ENCODE measurements at regions not wholly inside any gene's neighbourhood (a gene's known extent, or its start where the extent isn't known, plus 50 kb on each side); places are given as distances from the start of the nearest gene placed in this dataset.

GRCh38 chr6:138594758-138595140 is 95.5 kb upstream of the NHSL1 start:
- TF ChIP-seq, protein P1, sequence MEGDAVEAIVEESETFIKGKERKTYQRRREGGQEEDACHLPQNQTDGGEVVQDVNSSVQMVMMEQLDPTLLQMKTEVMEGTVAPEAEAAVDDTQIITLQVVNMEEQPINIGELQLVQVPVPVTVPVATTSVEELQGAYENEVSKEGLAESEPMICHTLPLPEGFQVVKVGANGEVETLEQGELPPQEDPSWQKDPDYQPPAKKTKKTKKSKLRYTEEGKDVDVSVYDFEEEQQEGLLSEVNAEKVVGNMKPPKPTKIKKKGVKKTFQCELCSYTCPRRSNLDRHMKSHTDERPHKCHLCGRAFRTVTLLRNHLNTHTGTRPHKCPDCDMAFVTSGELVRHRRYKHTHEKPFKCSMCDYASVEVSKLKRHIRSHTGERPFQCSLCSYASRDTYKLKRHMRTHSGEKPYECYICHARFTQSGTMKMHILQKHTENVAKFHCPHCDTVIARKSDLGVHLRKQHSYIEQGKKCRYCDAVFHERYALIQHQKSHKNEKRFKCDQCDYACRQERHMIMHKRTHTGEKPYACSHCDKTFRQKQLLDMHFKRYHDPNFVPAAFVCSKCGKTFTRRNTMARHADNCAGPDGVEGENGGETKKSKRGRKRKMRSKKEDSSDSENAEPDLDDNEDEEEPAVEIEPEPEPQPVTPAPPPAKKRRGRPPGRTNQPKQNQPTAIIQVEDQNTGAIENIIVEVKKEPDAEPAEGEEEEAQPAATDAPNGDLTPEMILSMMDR (IDR thresholded peaks at IDR 0.05; ENCODE audit: unreplicated experiment): no peak
- intact Hi-C loops (cut with micrococcal nuclease): loop anchor here (10.0 kb wide), 1 partner anchor 390 kb away; the partner anchor contains the start of gene REPS1
- peaks cover 35% of the 10 kb centered on the region for H3K4me1 Mint-ChIP-seq (ENCODE audit: insufficient read depth, unreplicated experiment)
- no peak overlapping the region for H3K4me3 Mint-ChIP-seq (ENCODE audit: unreplicated experiment)
- ChIA-PET CTCF (interaction anchor here (0.6 to 3.7 kb wide), 7 partner anchors 9 to 458 kb away, joined by 3 to 29 read pairs (median 4); no protein-coding TSS in a partner anchor), POLR2A (interaction anchor here (0.9 to 2.3 kb wide), 9 partner anchors 8 to 487 kb away, joined by 3 to 17 read pairs (median 4); no protein-coding TSS in a partner anchor)
- H3K36me3 Mint-ChIP-seq (ENCODE audit: insufficient read depth, unreplicated experiment): peaks cover 13% of the 10 kb centered on the region
- DNase-seq (ENCODE audit: unreplicated experiment): no peak
- H3K27ac Mint-ChIP-seq (ENCODE audit: low read depth, unreplicated experiment): peak overlapping the region; percentile 91
- no peaks in the 10 kb centered on the region for H3K27me3 Mint-ChIP-seq (ENCODE audit: insufficient read depth, unreplicated experiment)
- no peaks in the 10 kb centered on the region for H3K9me3 Mint-ChIP-seq (ENCODE audit: unreplicated experiment)
- BruUV-seq (replicated peaks): no TSS peak

- TF ChIP-seq, protein P1 (IDR thresholded peaks at IDR 0.05; ENCODE audit: unreplicated experiment): no peak
- H3K4me3 Mint-ChIP-seq (ENCODE audit: unreplicated experiment): no peak overlapping the region
- peaks cover 34% of the 10 kb centered on the region for H3K4me1 Mint-ChIP-seq (ENCODE audit: insufficient read depth, unreplicated experiment)
- H3K9me3 Mint-ChIP-seq (ENCODE audit: unreplicated experiment): no peaks in the 10 kb centered on the region
- H3K27ac Mint-ChIP-seq (ENCODE audit: low read depth, unreplicated experiment): no peak overlapping the region
- no TSS peak for BruUV-seq (replicated peaks)
- intact Hi-C loops (cut with micrococcal nuclease): loop anchor here (10.0 kb wide), 1 partner anchor 389 kb away; the partner anchor contains the start of gene REPS1
- POLR2A ChIA-PET: no interaction called here
- CTCF ChIA-PET: interaction anchor here (1.6 kb wide), 1 partner anchor 8 kb away, joined by 4 read pairs; no protein-coding TSS in a partner anchor
- no peak for DNase-seq (ENCODE audit: unreplicated experiment)
- H3K27me3 Mint-ChIP-seq (ENCODE audit: insufficient read depth, unreplicated experiment): no peaks in the 10 kb centered on the region
- H3K36me3 Mint-ChIP-seq (ENCODE audit: insufficient read depth, unreplicated experiment): peaks cover 20% of the 10 kb centered on the region
Measured at GRCh38 chr6:138596126-138596525, 96.8 kb upstream of the NHSL1 start.

GRCh38 chr6:138596591-138596990 is 97.3 kb upstream of the NHSL1 start:
- DNase-seq (ENCODE audit: unreplicated experiment): no peak
- BruUV-seq (replicated peaks): no TSS peak
- intact Hi-C loops (cut with micrococcal nuclease): loop anchor here (10.0 kb wide), 1 partner anchor 388 kb away; the partner anchor contains the start of gene REPS1
- Mint-ChIP-seq H3K27me3 (ENCODE audit: insufficient read depth, unreplicated experiment) (no peaks in the 10 kb centered on the region), H3K9me3 (ENCODE audit: unreplicated experiment) (no peaks in the 10 kb centered on the region), H3K4me3 (ENCODE audit: unreplicated experiment) (no peak overlapping the region), H3K36me3 (ENCODE audit: insufficient read depth, unreplicated experiment) (peaks cover 20% of the 10 kb centered on the region), H3K4me1 (ENCODE audit: insufficient read depth, unreplicated experiment) (peaks cover 36% of the 10 kb centered on the region), H3K27ac (ENCODE audit: low read depth, unreplicated experiment) (no peak overlapping the region)
- ChIA-PET CTCF (interaction anchor here (0.7 kb wide), 1 partner anchor 169 kb away, joined by 3 read pairs; no protein-coding TSS in a partner anchor), POLR2A (no interaction called here)
- TF ChIP-seq, protein P1 (IDR thresholded peaks at IDR 0.05; ENCODE audit: unreplicated experiment): no peak

DNA sequence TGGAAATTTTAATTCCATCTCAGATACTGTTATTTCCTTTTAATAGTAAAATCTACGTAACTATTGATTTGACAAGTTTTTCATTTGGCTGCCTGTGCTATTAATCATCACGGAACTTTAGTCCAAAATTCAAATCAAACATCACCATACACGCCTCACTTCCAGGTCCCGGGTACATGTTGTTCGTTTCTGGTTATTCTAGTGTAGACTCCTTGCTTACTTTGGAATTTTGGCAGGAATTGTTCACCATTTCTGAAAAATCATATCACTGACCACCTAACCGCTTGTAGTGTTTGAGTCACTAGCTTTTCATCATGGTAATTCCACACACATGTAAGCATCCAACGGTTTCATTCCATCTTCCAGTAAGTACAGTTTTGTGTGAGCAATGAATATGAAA is 98.0 kb upstream of the NHSL1 start:
- intact Hi-C loops (cut with micrococcal nuclease): loop anchor here (10.0 kb wide), 1 partner anchor 387 kb away; the partner anchor contains the start of gene REPS1
- Mint-ChIP-seq H3K36me3 (ENCODE audit: insufficient read depth, unreplicated experiment) (peaks cover 20% of the 10 kb centered on the region), H3K4me1 (ENCODE audit: insufficient read depth, unreplicated experiment) (peaks cover 42% of the 10 kb centered on the region), H3K27ac (ENCODE audit: low read depth, unreplicated experiment) (peak overlapping the region; percentile 33), H3K9me3 (ENCODE audit: unreplicated experiment) (no peaks in the 10 kb centered on the region), H3K27me3 (ENCODE audit: insufficient read depth, unreplicated experiment) (no peaks in the 10 kb centered on the region), H3K4me3 (ENCODE audit: unreplicated experiment) (no peak overlapping the region)
- no TSS peak for BruUV-seq (replicated peaks)
- TF ChIP-seq, protein P1 (IDR thresholded peaks at IDR 0.05; ENCODE audit: unreplicated experiment): no peak
- DNase-seq (ENCODE audit: unreplicated experiment): no peak
- ChIA-PET POLR2A (interaction anchor here (0.9 kb wide), 1 partner anchor 8 kb away, joined by 3 read pairs; no protein-coding TSS in a partner anchor), CTCF (interaction anchor here (0.6 kb wide), 1 partner anchor 43 kb away, joined by 3 read pairs; no protein-coding TSS in a partner anchor)
